ENCODE measurements at regions not wholly inside any gene's neighbourhood (a gene's known extent, or its start where the extent isn't known, plus 50 kb on each side); places are given as distances from the start of the nearest gene placed in this dataset.

GRCh38 chr5:122653087-122654017, 121.5 kb upstream of the SNX2 start:
- H3K4me1 ChIP-seq, result no peaks in the 10 kb centered on the region
- no peak for ATAC-seq
- no peak overlapping the region for H3K4me3 ChIP-seq
- TF ChIP-seq CTCF (IDR thresholded peaks at IDR 0.05), result no peak
- TF ChIP-seq POLR2AphosphoS5 (IDR thresholded peaks at IDR 0.05), result no peak
- TF ChIP-seq EP300 (IDR thresholded peaks at IDR 0.05), result no peak
- no peak for TF ChIP-seq POLR2A (IDR thresholded peaks at IDR 0.05)
- H3K36me3 ChIP-seq, result no peaks in the 10 kb centered on the region
- no peaks in the 10 kb centered on the region for H3K27me3 ChIP-seq
- no peak overlapping the region for H3K27ac ChIP-seq
- no peaks in the 10 kb centered on the region for H3K9me3 ChIP-seq
- 49 to 71% methylated on average over 3 of the region's 3 CpGs for WGBS, 2 donors (ENCODE audit: low coverage in 1 of 2)

- no peak overlapping the region for H3K4me3 ChIP-seq
- no peaks in the 10 kb centered on the region for H3K36me3 ChIP-seq
- TF ChIP-seq EP300 (IDR thresholded peaks at IDR 0.05), result no peak
- no peak for TF ChIP-seq CTCF (IDR thresholded peaks at IDR 0.05)
- TF ChIP-seq POLR2A (IDR thresholded peaks at IDR 0.05), result no peak
- no peak for TF ChIP-seq POLR2AphosphoS5 (IDR thresholded peaks at IDR 0.05)
- H3K9me3 ChIP-seq, result no peaks in the 10 kb centered on the region
- H3K27me3 ChIP-seq, result no peaks in the 10 kb centered on the region
- WGBS, 2 donors (ENCODE audit: low coverage in 1 of 2), result 32 to 44% methylated on average over 4 of the region's 4 CpGs
- no peaks in the 10 kb centered on the region for H3K4me1 ChIP-seq
- no peak overlapping the region for H3K27ac ChIP-seq
- no peak for ATAC-seq
These were observed 118.7 kb upstream of the SNX2 start for GRCh38 chr5:122656160-122656559.

GRCh38 chr5:122656577-122656976, 118.3 kb upstream of the SNX2 start:
- WGBS, 2 donors (ENCODE audit: low coverage in 1 of 2), result 89 to 100% methylated on average over 1 of the region's 1 CpG
- Histone ChIP-seq H3K9me3 (no peaks in the 10 kb centered on the region), H3K4me1 (no peaks in the 10 kb centered on the region), H3K36me3 (no peaks in the 10 kb centered on the region), H3K27me3 (no peaks in the 10 kb centered on the region), H3K4me3 (no peak overlapping the region), H3K27ac (no peak overlapping the region)
- no peak for ATAC-seq
- TF ChIP-seq EP300 (IDR thresholded peaks at IDR 0.05) (no peak), POLR2A (IDR thresholded peaks at IDR 0.05) (no peak), POLR2AphosphoS5 (IDR thresholded peaks at IDR 0.05) (no peak), CTCF (IDR thresholded peaks at IDR 0.05) (no peak)

- no peak overlapping the region for H3K4me3 ChIP-seq
- ATAC-seq, result no peak
- no peaks in the 10 kb centered on the region for H3K4me1 ChIP-seq
- no peaks in the 10 kb centered on the region for H3K27me3 ChIP-seq
- no peak overlapping the region for H3K27ac ChIP-seq
- H3K9me3 ChIP-seq, result no peaks in the 10 kb centered on the region
- WGBS, 2 donors (ENCODE audit: low coverage in 1 of 2), result 65 to 75% methylated on average over 1 of the region's 1 CpG
- no peak for TF ChIP-seq POLR2AphosphoS5 (IDR thresholded peaks at IDR 0.05)
- no peaks in the 10 kb centered on the region for H3K36me3 ChIP-seq
These were observed 113.2 kb upstream of the SNX2 start for GRCh38 chr5:122661496-122662180.

- H3K27me3 ChIP-seq, result no peaks in the 10 kb centered on the region
- H3K27ac ChIP-seq, result no peak overlapping the region
- TF ChIP-seq CTCF (IDR thresholded peaks at IDR 0.05), result no peak
- TF ChIP-seq POLR2AphosphoS5 (IDR thresholded peaks at IDR 0.05), result no peak
- no peak for TF ChIP-seq POLR2A (IDR thresholded peaks at IDR 0.05)
- no peak for TF ChIP-seq EP300 (IDR thresholded peaks at IDR 0.05)
- H3K36me3 ChIP-seq, result no peaks in the 10 kb centered on the region
- H3K4me1 ChIP-seq, result no peaks in the 10 kb centered on the region
- no peaks in the 10 kb centered on the region for H3K9me3 ChIP-seq
- H3K4me3 ChIP-seq, result no peak overlapping the region
- ATAC-seq, result no peak
These were observed 109.8 kb upstream of the SNX2 start for GRCh38 chr5:122665051-122665450.

Data from gastroesophageal sphincter (tissue), 4 donors.